Activated T-helper 1 cell treated with anti-CD3 and anti-CD28 coated beads, Interleukin-12 subunit alpha, Interleukin-12 subunit beta, Interleukin-2, Interleukin-4 antibody, amounts not matched to agents 30 ng/mL and 10 ng/mL and 1 ng/mL, durations not matched to agents 14 hours and 24 hours and 36 hours (primary cell): ENCODE measurements at regions not wholly inside any gene's neighbourhood (a gene's known extent, or its start where the extent isn't known, plus 50 kb on each side); places are given as distances from the start of the nearest gene placed in this dataset.

Source experiments
- DNase-seq: peaks from one replicate; pipeline ENCODE4 v3.0.0; 2021; ENCODE audit warnings: low spot score
- H3K27ac Mint-ChIP-seq: one replicate; pipeline ENCODE4 v1.8.0; 2021; ENCODE audit warnings: mild to moderate bottlenecking, mixed read lengths
- H3K27me3 Mint-ChIP-seq: one replicate; pipeline ENCODE4 v1.8.0; 2022; ENCODE audit warnings: mild to moderate bottlenecking, moderate library complexity, mixed read lengths; ENCODE audit not compliant: insufficient read depth
- H3K36me3 Mint-ChIP-seq: one replicate; pipeline ENCODE4 v1.8.0; 2021; ENCODE audit warnings: low read depth, mixed read lengths
- H3K4me1 Mint-ChIP-seq: one replicate; pipeline ENCODE4 v1.8.0; 2021; ENCODE audit warnings: low read depth, mixed read lengths
- H3K4me3 Mint-ChIP-seq: one replicate; pipeline ENCODE4 v1.8.0; 2021; ENCODE audit warnings: mild to moderate bottlenecking, moderate library complexity, mixed read lengths
- H3K9me3 Mint-ChIP-seq: one replicate; pipeline ENCODE4 v1.8.0; 2021; ENCODE audit warnings: mixed read lengths
- intact Hi-C: fragments of 100-400 bp; cut with micrococcal nuclease; formaldehyde crosslinking; loops from one replicate; pipeline ENCODE4 v1.15.1; 2024

DNA sequence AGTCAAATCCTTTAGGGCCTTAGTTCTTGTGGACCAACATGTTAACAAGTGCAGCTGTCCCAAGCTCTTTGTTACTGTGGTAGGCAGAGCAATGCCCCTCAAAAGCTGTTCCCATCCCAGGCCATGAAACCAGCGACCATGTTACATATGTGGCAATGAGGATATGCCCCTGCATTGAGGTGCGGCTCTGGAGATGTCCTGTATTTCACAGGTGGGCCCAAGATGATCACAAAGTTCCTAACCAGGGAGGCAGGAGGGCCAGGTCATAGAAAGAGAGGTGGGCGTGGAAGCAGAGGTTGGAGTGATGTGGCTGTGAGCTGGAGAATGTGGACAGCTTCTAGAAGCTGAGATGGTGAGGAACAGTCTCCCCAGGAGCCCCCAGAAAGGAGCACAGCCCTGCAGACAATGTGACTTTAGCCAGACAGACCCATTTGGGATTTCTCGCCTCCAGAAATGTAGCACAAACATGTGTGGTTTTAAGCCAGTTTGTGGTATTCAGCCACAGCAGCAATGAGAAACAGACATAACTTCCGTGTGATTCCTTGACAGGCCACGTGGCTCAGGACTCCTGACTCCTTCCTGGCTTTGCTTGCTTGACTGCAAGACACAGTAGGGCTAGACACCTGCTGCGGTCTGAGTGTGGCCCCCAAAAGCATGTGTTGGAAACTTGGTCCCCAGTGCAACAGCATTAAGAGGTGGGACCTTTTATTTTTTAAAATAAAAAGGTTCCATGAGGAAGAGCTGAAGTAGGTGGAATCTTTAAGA lies 778.3 kb downstream of the KCNJ18 start:
- Mint-ChIP-seq H3K4me3 (no peak overlapping the region), H3K9me3 (peaks cover 39% of the 10 kb centered on the region), H3K4me1 (no peaks in the 10 kb centered on the region), H3K27ac (no peak overlapping the region), H3K36me3 (no peaks in the 10 kb centered on the region), H3K27me3 (no peaks in the 10 kb centered on the region)
- intact Hi-C loops, result no loop called here
- DNase-seq, result no peak

DNA sequence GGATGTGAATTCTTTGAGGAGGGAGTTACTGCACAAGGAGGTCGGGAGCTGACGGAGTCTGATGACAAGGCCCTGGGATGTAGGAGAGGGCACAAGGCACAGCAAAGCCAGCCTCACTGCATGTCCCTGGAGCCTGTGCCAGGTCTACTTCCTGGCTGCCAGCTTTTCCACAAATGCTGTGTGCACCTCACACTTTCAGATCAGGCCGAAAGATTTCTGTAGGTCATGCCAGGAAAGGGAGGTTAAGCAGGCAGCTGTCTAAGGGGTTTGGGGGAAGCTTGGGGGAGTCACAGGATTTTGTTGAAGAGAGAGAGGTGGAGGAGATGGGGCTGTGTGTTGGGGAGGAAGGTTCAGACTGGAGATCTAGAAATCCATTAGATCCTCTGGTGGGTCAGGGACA lies 792.5 kb downstream of the KCNJ18 start:
- no peak overlapping the region for H3K27ac Mint-ChIP-seq
- peaks cover 57% of the 10 kb centered on the region for H3K9me3 Mint-ChIP-seq
- H3K4me3 Mint-ChIP-seq, result no peak overlapping the region
- no peaks in the 10 kb centered on the region for H3K4me1 Mint-ChIP-seq
- H3K27me3 Mint-ChIP-seq, result no peaks in the 10 kb centered on the region
- intact Hi-C loops, result no loop called here
- no peaks in the 10 kb centered on the region for H3K36me3 Mint-ChIP-seq
- DNase-seq, result no peak

DNA sequence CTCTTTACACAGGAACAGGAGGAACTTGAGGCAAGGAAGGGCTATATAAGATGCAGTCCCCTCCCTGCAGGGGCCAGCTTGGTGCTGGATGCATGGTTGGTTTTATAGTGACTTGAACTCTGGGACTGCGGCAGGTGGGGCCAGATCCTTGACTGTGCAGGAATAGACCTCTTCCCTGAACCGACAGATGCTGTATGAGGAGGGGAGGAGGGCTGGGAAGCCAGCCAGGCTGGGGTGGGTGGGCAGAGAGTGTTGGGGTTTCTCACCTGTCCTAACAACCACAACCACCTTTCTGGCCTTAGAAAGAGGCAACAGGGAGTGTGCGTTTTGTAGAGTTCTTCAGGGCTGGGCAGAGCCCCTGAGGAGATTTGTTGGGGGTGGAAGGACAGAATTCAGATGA lies 798.1 kb downstream of the KCNJ18 start:
- Mint-ChIP-seq H3K4me3 (no peak overlapping the region), H3K27me3 (no peaks in the 10 kb centered on the region)

DNA sequence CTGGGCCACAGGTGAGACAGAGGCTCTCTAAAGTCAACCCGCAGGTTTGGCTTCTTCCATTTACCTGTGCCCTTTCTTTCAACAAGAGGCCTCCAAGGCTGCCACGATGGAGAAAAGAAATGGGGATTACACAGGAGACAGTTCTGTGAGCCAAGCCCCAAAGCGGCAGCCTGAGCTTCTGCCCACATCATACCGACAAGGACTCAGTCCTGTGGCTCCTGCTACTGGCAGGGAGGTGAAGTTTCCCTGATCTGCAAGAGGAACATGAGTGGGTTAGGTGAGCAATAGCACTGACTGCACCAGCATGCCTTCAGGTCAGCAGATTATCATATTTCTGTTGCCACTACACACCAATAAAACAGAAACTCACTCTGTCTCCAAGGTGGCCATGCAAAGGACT lies 800.0 kb downstream of the KCNJ18 start:
- H3K36me3 Mint-ChIP-seq, result no peaks in the 10 kb centered on the region
- no peak overlapping the region for H3K27ac Mint-ChIP-seq
- H3K4me1 Mint-ChIP-seq, result no peaks in the 10 kb centered on the region
- no peak overlapping the region for H3K4me3 Mint-ChIP-seq
- peaks cover 35% of the 10 kb centered on the region for H3K9me3 Mint-ChIP-seq
- DNase-seq, result no peak
- H3K27me3 Mint-ChIP-seq, result no peaks in the 10 kb centered on the region
- intact Hi-C loops, result no loop called here

More for the DNA sequence above, 798.1 kb downstream of the KCNJ18 start:
- intact Hi-C loops, result no loop called here
- H3K4me1 Mint-ChIP-seq, result no peaks in the 10 kb centered on the region
- H3K9me3 Mint-ChIP-seq, result peaks cover 49% of the 10 kb centered on the region
- no peak for DNase-seq
- no peaks in the 10 kb centered on the region for H3K36me3 Mint-ChIP-seq
- no peak overlapping the region for H3K27ac Mint-ChIP-seq

DNA sequence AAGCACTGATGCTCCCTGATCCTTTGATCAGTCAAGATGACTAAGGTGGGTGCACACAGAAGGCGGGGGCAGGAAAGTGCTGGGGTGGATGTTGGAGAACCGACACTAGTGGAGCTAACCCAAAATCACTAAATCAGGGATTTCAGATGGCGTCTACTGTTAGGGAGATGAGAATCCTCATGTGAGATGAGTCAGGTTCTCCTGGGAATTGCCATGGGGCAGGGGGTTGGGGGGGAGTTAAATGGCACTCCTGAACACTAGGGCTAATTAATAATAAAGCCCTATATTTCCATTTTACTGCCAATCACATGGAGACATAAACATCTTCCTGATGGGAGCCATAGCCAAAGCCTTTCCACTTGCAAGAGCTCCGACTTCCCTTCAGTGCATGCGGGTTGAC lies 804.1 kb downstream of the KCNJ18 start:
- Mint-ChIP-seq H3K4me1 (no peaks in the 10 kb centered on the region), H3K9me3 (peaks cover 18% of the 10 kb centered on the region), H3K27me3 (no peaks in the 10 kb centered on the region), H3K27ac (no peak overlapping the region), H3K36me3 (no peaks in the 10 kb centered on the region), H3K4me3 (no peak overlapping the region)
- intact Hi-C loops, result no loop called here
- DNase-seq, result no peak

DNA sequence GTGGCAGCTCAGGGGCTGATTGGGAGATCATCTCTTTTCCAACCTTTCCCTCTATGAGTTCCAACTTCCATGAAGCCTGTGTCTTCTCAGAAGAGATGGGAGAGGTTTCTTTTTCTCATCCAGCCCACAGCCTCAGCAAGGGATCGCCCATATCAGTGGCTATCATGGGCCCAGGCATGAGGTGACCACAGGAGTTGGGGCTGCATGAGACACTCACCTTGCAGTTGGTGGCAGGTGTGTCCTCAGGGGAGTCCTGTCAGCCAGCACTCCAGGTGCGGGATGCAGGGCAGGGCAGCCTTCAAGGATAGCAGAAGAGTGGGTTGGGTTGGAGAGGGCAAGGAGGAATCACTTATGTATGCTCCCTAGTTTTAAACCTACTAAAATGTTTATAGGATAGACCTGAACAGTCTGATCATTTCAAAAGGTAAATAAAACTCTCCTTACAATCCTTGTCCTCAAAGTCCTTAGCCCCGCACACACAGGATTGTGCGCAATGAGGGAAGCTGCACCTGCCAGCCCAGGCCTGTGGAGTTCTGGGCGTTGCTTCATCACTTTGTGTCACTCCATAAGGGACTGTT lies 811.1 kb downstream of the KCNJ18 start:
- Mint-ChIP-seq H3K36me3 (no peaks in the 10 kb centered on the region), H3K27me3 (no peaks in the 10 kb centered on the region), H3K9me3 (peaks cover 27% of the 10 kb centered on the region), H3K4me1 (no peaks in the 10 kb centered on the region), H3K4me3 (no peak overlapping the region), H3K27ac (no peak overlapping the region)
- no peak for DNase-seq
- intact Hi-C loops, result no loop called here

DNA sequence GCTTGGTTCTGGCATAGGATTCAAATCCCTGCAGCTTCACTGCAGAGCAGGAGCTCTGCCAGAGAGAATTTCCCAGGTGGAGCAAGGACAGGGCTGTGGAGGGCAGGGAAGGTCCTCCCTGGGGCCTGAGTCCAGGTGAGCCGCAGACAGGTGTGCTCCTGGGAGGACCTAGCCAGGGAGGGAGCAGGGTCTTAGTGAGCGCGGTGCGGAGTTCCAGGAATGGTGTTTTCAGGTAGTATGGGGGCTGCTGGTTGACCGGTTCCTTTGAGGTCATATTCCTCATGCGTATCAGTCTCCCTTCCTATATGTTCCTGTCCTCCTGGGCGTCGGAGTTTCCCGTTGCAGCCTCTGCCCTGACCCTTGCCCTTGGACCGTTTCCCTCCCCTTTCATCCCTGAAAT lies 813.3 kb downstream of the KCNJ18 start:
- no peaks in the 10 kb centered on the region for H3K4me1 Mint-ChIP-seq
- H3K9me3 Mint-ChIP-seq, result peaks cover 28% of the 10 kb centered on the region

DNA sequence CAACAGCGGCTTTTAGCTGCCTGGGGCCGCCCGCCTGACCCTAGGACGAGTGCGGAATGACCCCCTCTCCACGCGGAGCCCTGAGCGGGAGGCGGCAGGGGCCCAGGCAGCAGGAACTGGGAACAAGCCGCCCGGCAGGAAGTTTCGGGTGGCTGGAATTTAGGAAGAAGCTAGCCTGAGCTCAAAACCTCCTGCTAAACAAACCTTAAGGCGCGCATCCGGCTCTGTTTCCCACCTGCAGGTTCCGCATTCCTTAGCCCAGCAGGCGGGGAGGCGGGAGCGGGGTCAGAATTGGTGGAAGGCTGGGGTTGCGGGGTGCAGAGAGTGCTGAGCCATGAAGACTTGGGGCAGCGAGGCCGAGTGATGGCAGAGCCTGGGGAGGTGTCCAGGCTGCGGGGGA lies 813.9 kb downstream of the KCNJ18 start:
- Mint-ChIP-seq H3K27me3 (no peaks in the 10 kb centered on the region), H3K36me3 (no peaks in the 10 kb centered on the region), H3K9me3 (peaks cover 34% of the 10 kb centered on the region), H3K4me3 (no peak overlapping the region), H3K4me1 (no peaks in the 10 kb centered on the region), H3K27ac (no peak overlapping the region)
- intact Hi-C loops, result no loop called here
- no peak for DNase-seq

More for the DNA sequence above, 813.3 kb downstream of the KCNJ18 start:
- DNase-seq, result no peak
- Mint-ChIP-seq H3K27ac (no peak overlapping the region), H3K36me3 (no peaks in the 10 kb centered on the region), H3K4me3 (no peak overlapping the region), H3K27me3 (no peaks in the 10 kb centered on the region)
- intact Hi-C loops, result no loop called here

DNA sequence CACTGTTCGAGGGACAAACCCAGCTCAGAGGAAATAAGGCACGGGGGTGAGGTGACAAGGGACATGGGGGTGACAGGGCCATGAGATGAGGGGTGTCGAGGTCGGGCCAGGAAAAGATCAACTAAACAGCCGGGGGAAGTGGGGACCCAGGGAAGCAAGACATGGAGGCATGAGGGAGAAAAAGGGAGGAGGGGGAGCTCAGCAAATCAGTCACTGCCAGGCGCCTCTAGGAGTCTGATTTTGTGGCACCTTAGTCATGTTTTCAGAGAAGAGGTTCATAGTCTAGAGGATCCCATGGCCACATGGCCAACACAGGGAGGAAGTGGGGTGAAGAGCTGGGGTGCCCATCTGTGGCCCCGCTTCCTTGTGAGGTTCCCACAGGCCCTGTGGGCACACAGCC lies 814.5 kb downstream of the KCNJ18 start:
- Mint-ChIP-seq H3K4me3 (no peak overlapping the region), H3K4me1 (no peaks in the 10 kb centered on the region), H3K36me3 (no peaks in the 10 kb centered on the region), H3K9me3 (peaks cover 32% of the 10 kb centered on the region), H3K27ac (no peak overlapping the region), H3K27me3 (no peaks in the 10 kb centered on the region)
- DNase-seq, result no peak
- intact Hi-C loops, result no loop called here

DNA sequence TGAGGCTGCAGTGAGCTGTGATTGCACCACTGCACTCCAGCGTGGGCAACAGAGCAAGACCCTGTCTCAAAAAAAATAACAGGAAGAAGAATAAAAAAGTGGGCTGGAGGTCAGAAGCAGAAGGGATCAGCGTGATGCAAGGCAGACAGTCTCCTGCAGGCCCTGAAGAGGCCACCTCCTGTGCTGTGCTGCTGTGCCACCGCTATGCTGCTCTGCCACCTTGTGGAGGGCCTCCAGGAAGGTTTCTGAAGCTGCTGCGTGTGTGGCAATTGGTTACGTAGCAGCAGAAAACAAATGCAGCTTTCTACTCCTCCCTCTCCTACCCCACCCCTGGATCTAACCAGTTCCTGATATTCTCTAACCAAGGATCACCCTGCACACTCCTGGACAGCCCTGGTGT lies 815.5 kb downstream of the KCNJ18 start:
- H3K27ac Mint-ChIP-seq, result no peak overlapping the region
- H3K27me3 Mint-ChIP-seq, result no peaks in the 10 kb centered on the region
- no peaks in the 10 kb centered on the region for H3K4me1 Mint-ChIP-seq
- no peaks in the 10 kb centered on the region for H3K36me3 Mint-ChIP-seq
- no peak overlapping the region for H3K4me3 Mint-ChIP-seq
- intact Hi-C loops, result no loop called here
- peaks cover 31% of the 10 kb centered on the region for H3K9me3 Mint-ChIP-seq
- no peak for DNase-seq

DNA sequence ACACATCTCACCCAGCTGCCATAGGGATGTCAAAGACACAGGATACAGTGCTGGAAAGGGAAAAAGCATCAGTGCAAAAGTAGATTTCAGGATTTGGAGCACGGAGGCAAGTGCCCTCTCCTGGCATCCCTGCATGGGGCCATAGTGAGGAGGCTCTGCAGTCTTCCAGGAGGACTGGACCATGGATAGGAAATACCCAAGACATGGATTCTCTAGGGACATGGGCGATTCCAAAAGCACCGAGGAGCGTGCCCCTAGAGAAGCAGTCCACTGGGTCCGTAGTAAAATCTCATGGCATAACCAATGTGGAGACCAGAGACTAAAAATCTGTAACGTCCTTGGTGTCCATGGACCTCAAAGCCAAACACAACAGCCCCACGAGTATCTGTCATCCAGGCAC lies 818.2 kb downstream of the KCNJ18 start:
- Mint-ChIP-seq H3K4me3 (no peak overlapping the region), H3K36me3 (no peaks in the 10 kb centered on the region), H3K27me3 (no peaks in the 10 kb centered on the region), H3K27ac (no peak overlapping the region), H3K4me1 (no peaks in the 10 kb centered on the region), H3K9me3 (peaks cover 35% of the 10 kb centered on the region)
- intact Hi-C loops, result no loop called here
- DNase-seq, result no peak

DNA sequence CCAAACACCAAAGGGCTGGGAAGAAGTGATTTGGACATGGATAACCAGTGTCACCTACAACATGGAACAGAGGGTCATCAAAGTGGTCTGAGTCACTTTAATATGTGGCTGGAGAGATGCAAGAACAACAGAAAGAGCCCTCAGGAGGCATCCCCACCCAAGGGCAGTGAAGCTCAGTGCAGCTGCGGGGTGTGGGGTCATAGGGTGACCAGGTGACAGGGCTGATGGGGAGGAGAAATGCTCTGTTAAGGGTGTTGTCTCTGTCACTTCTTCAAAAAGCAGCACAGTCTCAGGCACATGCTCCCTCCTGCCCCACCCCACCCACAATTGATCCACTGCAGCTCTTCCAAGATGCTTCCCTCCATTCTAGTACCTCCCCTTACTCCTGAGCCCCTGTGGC lies 819.1 kb downstream of the KCNJ18 start:
- DNase-seq, result no peak
- Mint-ChIP-seq H3K27ac (no peak overlapping the region), H3K9me3 (peaks cover 35% of the 10 kb centered on the region), H3K36me3 (no peaks in the 10 kb centered on the region), H3K4me1 (no peaks in the 10 kb centered on the region), H3K27me3 (no peaks in the 10 kb centered on the region), H3K4me3 (no peak overlapping the region)
- intact Hi-C loops, result no loop called here

DNA sequence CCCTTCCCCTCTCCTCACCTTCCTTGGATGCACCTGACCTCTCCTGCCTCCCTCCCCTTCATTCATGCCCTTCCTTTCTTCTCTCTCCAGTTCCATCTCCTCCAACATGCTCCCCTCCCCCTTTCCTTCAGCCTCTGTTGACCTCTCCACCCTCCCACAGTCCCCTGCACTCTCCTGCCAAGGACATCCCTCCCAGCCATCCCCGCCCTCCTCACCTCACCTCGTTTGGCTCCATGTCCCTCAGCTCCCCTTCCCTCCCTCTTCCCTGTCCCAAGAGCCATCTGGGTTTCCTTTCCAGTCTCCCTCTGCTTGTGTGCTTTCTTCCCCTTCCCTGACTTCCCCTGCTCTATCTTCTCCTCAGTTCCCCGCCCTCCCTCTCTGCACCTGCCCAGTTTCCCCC lies 819.7 kb downstream of the KCNJ18 start:
- DNase-seq, result no peak
- Mint-ChIP-seq H3K4me3 (no peak overlapping the region), H3K27me3 (no peaks in the 10 kb centered on the region), H3K4me1 (no peaks in the 10 kb centered on the region), H3K27ac (no peak overlapping the region), H3K36me3 (no peaks in the 10 kb centered on the region), H3K9me3 (peaks cover 36% of the 10 kb centered on the region)
- intact Hi-C loops, result no loop called here

DNA sequence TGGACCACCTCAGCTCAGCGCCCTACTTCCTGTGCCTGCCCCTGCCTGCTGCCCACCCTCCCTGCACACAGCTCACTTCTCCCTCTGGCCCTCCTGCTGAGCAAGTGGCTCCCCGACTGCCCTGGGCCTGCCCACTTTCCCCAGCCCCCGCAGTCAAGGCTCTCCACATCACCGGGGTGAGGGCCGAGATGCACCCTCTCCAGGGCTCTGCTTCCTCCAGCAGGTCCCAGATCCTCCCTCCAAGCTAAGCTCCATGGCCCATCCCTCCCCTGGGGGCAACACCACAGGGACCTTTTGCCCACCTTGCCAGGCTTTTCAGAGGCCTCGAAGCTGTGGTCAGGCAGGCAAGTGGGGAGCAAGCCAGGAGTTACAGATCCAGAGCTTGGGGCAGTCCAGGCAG lies 820.2 kb downstream of the KCNJ18 start:
- no peaks in the 10 kb centered on the region for H3K27me3 Mint-ChIP-seq
- no peaks in the 10 kb centered on the region for H3K36me3 Mint-ChIP-seq
- H3K9me3 Mint-ChIP-seq, result peaks cover 36% of the 10 kb centered on the region
- H3K4me1 Mint-ChIP-seq, result no peaks in the 10 kb centered on the region
- no peak overlapping the region for H3K27ac Mint-ChIP-seq
- intact Hi-C loops, result no loop called here
- no peak overlapping the region for H3K4me3 Mint-ChIP-seq
- no peak for DNase-seq
